Activated T-helper 1 cell treated with Interleukin-2 at 50 U/mL for 16 hours (primary cell): ENCODE measurements at regions not wholly inside any gene's neighbourhood (a gene's known extent, or its start where the extent isn't known, plus 50 kb on each side); places are given as distances from the start of the nearest gene placed in this dataset.

ENCODE experiments used
- DNase-seq: peaks from one replicate; pipeline ENCODE4 v3.0.0-alpha.2; 2020; ENCODE audit warnings: low read depth

- no peak for DNase-seq
Measured at GRCh38 chr5:99724732-99725290, 796.0 kb upstream of the CHD1 start.

DNA sequence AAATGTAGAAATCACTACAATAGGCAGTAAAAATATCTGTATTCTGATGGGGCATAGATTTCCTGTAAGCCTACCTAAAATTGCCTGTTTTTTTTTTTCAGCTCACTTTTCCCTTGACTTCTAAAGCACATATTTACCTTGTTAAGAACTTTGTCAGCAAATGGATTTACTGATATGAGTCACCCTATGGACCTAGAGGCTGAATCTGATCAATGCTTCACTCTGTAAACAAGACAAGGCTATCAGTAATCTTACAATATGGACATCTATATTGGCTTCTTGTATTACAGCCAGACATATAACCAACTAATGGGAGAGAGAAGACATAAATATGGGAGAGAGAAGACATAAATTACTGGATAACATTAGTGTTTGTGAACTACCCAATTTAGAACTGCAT is 792.7 kb upstream of the CHD1 start:
- DNase-seq: no peak

DNA sequence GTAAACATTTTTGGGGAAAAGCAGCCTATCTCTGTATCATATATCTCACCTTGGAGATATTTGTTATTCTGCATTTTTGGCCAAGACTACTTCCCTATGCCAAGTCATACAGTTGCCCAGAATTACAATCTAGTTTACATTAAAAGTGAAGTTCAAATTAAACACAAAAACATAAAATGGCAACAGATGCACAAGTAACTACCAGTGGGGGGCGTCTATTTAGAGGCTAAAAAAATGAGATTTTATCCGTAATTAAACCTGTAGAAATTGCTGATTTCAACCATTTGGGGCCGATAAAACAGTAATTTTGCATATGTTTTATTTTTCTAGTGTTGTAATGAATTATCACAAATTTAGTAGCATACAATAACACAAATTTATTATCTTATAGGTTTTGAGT is 787.1 kb upstream of the CHD1 start:
- DNase-seq: no peak

DNA sequence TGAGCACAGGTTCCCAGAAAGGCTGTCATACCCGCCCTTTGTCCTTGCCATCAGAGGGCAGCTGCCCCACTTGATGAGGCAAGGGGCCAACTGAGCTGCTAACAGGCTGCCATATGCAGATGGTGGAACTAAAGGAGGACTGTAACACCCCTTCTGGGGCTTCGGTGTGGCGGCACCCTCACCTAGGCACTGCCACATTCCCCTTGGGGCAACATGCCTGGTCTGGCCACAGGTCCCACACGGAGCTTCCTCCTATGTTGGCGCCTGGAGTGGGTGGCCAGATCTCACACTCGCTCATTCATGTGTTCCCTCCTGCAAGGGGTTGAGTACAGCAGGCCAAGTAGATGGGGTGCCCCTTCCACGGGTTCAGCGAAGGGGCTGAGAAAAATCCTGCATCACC is 777.4 kb upstream of the CHD1 start:
- DNase-seq: no peak

GRCh38 chr5:99702565-99702964 is 773.8 kb upstream of the CHD1 start:
- DNase-seq: no peak

GRCh38 chr5:99694884-99695283 is 766.1 kb upstream of the CHD1 start:
- DNase-seq: no peak

GRCh38 chr5:99686538-99686937 is 757.7 kb upstream of the CHD1 start:
- DNase-seq: no peak

GRCh38 chr5:99675974-99676373 is 747.2 kb upstream of the CHD1 start:
- DNase-seq: no peak

DNA sequence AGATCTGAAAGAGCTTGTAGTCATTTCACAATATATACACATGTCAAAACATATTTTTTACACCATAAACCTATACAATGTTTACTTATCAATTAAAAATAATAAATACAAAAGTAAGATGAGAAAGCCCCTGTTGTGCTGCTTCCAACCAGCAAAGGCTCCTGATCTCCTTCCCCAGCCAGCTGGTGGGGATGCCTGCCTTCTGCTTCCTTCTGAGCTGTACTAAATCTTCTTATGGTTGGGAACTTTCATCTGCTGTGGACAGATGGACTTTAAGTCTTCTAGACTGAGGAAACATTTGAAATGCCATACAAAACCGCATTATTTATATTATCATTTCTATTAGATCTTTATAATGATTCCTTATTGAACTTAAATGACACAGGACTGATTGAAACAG is 745.3 kb upstream of the CHD1 start:
- no peak for DNase-seq

GRCh38 chr5:99664972-99665371 is 736.2 kb upstream of the CHD1 start:
- DNase-seq: no peak

DNA sequence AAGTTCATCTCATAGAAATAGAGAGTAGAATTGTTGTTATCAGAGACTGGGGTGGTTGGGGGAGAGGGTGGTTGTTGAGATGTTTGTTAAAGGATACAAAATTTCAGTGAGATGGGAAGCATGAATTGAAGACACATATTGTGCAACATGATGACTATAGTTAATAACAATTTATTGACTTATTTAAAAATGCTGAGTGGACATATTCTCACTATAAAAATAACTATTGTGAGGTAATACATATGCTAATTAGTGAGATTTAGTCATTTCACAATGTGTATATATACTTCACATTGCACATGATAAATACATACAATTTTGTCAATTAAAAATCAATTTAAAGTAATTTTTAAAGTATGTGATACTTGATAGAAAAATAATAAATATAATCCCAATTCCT is 722.5 kb upstream of the CHD1 start:
- no peak for DNase-seq

DNA sequence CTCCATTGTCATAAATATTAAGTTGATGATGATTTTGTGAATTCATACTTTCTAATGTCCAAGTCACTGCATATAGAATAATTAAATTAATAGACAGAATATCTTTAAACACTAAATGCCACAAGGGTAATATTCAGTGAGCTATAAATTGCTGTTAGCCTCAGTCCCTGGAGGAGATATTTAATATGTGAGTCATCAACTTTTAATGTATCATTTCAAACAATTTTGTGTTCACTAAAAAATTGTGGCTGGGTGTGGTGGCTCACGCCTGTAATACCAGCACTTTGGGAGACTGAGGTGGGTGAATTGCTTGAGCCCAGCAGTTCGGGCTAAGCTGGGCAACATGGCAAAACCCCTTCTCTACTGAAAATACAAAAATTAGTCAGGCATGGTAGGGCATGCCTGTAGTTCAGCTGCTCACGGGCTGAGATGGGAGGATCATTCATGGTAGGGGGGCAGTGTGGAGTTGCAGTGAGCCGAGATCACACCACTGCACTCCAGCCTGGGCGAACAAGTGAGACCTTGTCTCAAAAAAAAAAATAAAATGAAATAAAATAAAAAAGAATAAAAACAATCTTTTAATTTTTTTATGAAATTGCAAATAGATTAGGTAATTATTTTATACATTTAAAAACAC is 717.3 kb upstream of the CHD1 start:
- DNase-seq: no peak

- no peak for DNase-seq
Measured at GRCh38 chr5:99644822-99645221, 716.0 kb upstream of the CHD1 start.

- no peak for DNase-seq
Measured at GRCh38 chr5:99640646-99641045, 711.8 kb upstream of the CHD1 start.

- DNase-seq: no peak
Measured at GRCh38 chr5:99639905-99640304, 711.1 kb upstream of the CHD1 start.

- no peak for DNase-seq
Measured at GRCh38 chr5:99636663-99637062, 707.9 kb upstream of the CHD1 start.

GRCh38 chr5:99621772-99622681 is 693.2 kb upstream of the CHD1 start:
- no peak for DNase-seq

DNA sequence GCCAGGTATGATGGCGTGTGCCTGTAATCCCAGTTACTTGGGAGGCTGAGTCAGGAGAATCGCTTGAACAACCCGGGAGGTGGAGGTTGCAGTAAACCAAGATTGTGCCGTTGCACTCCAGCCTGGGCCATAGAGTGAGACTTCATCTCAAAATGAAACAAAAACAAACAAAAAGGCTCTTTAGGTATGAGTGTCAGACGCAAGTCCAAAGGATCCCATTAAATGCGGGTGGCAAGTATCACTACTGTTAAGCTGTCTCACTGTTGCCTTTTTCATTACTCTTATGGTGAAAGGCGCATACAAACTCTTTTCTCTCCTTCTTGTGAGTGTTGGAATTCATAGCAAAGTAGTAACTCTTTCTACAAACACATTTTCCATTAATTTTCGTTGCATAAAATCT is 688.5 kb upstream of the CHD1 start:
- no peak for DNase-seq

- DNase-seq: no peak
Measured at GRCh38 chr5:99614888-99615287, 686.1 kb upstream of the CHD1 start.

DNA sequence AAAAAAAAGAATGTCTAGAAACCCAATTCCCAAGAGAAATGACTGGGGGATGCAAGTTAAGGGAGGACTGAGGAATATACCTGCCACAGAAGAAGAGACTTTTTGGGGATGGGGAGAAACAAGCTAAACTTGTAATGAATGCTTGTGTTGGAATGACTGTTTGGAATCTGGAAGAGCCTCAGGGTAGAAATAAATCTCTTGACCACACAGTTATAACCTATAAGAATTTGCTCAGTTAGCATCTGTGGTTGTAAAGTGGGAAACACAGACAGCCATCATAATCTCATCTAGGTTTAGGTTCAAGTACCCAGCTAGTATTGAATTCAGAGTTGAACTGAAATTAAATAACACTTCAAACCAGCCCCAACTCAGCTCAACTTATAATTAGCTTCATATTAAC is 678.3 kb upstream of the CHD1 start:
- no peak for DNase-seq

DNA sequence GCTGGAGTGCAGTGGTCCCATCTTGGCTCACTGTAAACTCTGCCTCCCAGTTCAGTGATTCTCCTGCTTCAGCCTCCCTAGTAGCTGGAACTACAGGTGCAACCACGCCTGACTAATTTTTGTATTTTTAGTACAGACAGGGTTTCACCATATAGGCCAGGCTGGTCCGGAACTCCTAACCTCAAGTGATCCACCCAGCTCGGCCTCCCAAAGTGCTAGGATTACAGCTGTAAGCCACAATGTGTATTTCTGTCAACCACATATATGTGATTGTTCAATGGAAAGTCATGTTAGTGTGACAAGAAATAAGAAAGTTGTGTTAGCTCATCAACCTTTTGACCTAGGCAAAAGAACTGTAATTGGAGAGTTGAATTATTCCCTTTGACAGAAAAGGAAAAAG is 677.1 kb upstream of the CHD1 start:
- no peak for DNase-seq

DNA sequence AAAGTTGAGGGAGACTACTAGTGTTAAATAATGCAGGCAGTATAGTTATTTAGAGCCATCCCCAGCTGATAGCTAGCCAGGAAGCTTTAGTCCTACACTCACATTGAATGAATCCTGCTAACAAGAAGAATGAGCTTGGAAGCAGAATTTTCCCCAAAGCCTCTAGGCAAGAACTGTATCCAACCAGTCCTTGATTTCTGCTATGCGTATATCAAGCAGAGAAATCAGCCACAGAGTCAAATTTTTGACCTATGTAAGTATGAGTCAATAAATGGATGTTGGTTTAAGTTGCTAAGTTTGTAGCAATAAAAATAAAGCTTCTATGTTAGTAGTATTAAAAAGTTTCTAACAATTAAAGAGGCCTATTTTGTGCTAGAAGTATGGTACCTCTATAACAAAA is 672.1 kb upstream of the CHD1 start:
- no peak for DNase-seq

- no peak for DNase-seq
Measured at GRCh38 chr5:99590806-99591205, 662.0 kb upstream of the CHD1 start.
